HCT116 (cell line): ENCODE measurements at regions not wholly inside any gene's neighbourhood (a gene's known extent, or its start where the extent isn't known, plus 50 kb on each side); places are given as distances from the start of the nearest gene placed in this dataset.

ENCODE experiments used
- ATAC-seq: fragments of 200-7000 bp; cut with Tn5 transposase; 2 replicates; pipeline ENCODE4 v1.9.1; 2020; ENCODE audit warnings: mild to moderate bottlenecking, moderate library complexity
- BruUV-seq: library from RNA; stranded (reverse); fragments of 400-500 nt; replicated peaks from 2 replicates; lab custom pipeline; 2021; lab: Mats Ljungman, UMichigan
- CTCF ChIA-PET: fragments of 300-600 bp; sonication (Branson Sonifier 250); formaldehyde crosslinking; loops from one replicate; lab custom pipeline; 2021; ENCODE audit warnings: antibody characterized with exemption; lab: Charles Lee
- POLR2A ChIA-PET: fragments of 300-600, 350-600 bp; sonication (Branson Sonifier 250); formaldehyde crosslinking; loops from one replicate; lab custom pipeline; 2021; ENCODE audit warnings: antibody characterized with exemption; lab: Charles Lee
- RAD21 ChIA-PET, 2 experiments: fragments of 300-600 bp; sonication (Branson Sonifier 250); formaldehyde crosslinking; loops; one replicate each; lab custom pipeline; 2023; ENCODE audit warnings: low total read pairs in 2 of 2; ENCODE audit not compliant: uncharacterized antibody in 2 of 2, unreplicated experiment in 2 of 2, low non-redundant PET in 1 of 2; lab: Charles Lee
- DNase-seq: peaks from one replicate; pipeline ENCODE4 v3.0.0-alpha.2; 2010; ENCODE audit warnings: low read depth, low spot score
- H2AFZ ChIP-seq: fragments of 200-600 bp; shearing (Covaris generic), sonication (generic); 2 replicates; pipeline ENCODE4 v1.6.1; 2017; ENCODE audit warnings: low read depth, mixed run types, mixed read lengths, antibody characterized with exemption, low read length; ENCODE audit not compliant: poor library complexity, severe bottlenecking
- H3K27ac ChIP-seq: 2 replicates; pipeline ENCODE4 v1.5.1; 2012; ENCODE audit warnings: low read depth, low read length
- H3K27me3 ChIP-seq: fragments of 200-600 bp; sonication (generic); 2 replicates; pipeline ENCODE4 v1.6.1; 2016; ENCODE audit warnings: mixed run types, low read length, mixed read lengths; ENCODE audit not compliant: insufficient read depth
- H3K36me3 ChIP-seq, 2 experiments: fragments of 200-500 bp in 1 of 2; fragments of 200-600 bp in 1 of 2; sonication (Bioruptor generic) in 1 of 2; sonication (generic) in 1 of 2; 2 replicates each; pipeline versions ENCODE4 v1.5.1 to v1.6.1; 2014 to 2016; ENCODE audit warnings: low read length in 2 of 2, inconsistent platforms in 1 of 2, mixed read lengths in 1 of 2, mixed run types in 1 of 2; ENCODE audit not compliant: insufficient read depth in 2 of 2, control insufficient read depth in 1 of 2
- H3K4me1 ChIP-seq, 2 experiments: fragments of 200-600 bp in 1 of 2; sonication (generic) in 1 of 2; 2 replicates each; pipeline versions ENCODE4 v1.5.1 to v1.6.1; 2012 to 2017; ENCODE audit warnings: low read length in 2 of 2, inconsistent platforms in 1 of 2, mild to moderate bottlenecking in 1 of 2, mixed read lengths in 1 of 2, mixed run types in 1 of 2, moderate library complexity in 1 of 2; ENCODE audit not compliant: insufficient read depth in 2 of 2, control insufficient read depth in 1 of 2
- H3K4me2 ChIP-seq: fragments of 200-600 bp; sonication (generic); 2 replicates; pipeline ENCODE4 v1.6.1; 2017; ENCODE audit warnings: mixed run types, low read length, mixed read lengths
- H3K4me3 ChIP-seq, 2 experiments: fragments of 200-600 bp in 1 of 2; sonication (generic) in 1 of 2; replicated peaks in 1 of 2; 2 replicates each; pipeline ENCODE4 v1.5.1; 2011 to 2016; ENCODE audit warnings: low read length in 2 of 2, control low read depth in 1 of 2, low read depth in 1 of 2, mild to moderate bottlenecking in 1 of 2, mixed read lengths in 1 of 2, mixed run types in 1 of 2
- H3K79me2 ChIP-seq: fragments of 200-600 bp; sonication (generic); 2 replicates; pipeline ENCODE4 v1.6.1; 2017; ENCODE audit warnings: mild to moderate bottlenecking, mixed run types, low read length, moderate library complexity, mixed read lengths; ENCODE audit not compliant: insufficient read depth
- H3K9ac ChIP-seq: fragments of 200-600 bp; sonication (generic); 2 replicates; pipeline ENCODE4 v1.6.1; 2016; ENCODE audit warnings: low read length, mixed read lengths
- H3K9me2 ChIP-seq: fragments of 200-600 bp; sonication (generic), shearing (Covaris generic); 2 replicates; pipeline ENCODE4 v1.6.1; 2017; ENCODE audit warnings: mixed run types, mild to moderate bottlenecking, moderate library complexity; ENCODE audit not compliant: insufficient read depth
- H3K9me3 ChIP-seq, 2 experiments: fragments of 200-500 bp in 1 of 2; fragments of 200-600 bp in 1 of 2; sonication (Bioruptor generic) in 1 of 2; sonication (generic) in 1 of 2; 2 replicates each; pipeline ENCODE4 v1.6.1; 2014 to 2017; ENCODE audit warnings: low read length in 2 of 2, mixed read lengths in 2 of 2, inconsistent platforms in 1 of 2, low read depth in 1 of 2, mild to moderate bottlenecking in 1 of 2, mixed run types in 1 of 2, moderate library complexity in 1 of 2; ENCODE audit not compliant: control insufficient read depth in 1 of 2, insufficient read depth in 1 of 2
- H4K20me1 ChIP-seq: fragments of 200-600 bp; sonication (generic), shearing (Covaris generic); 2 replicates; pipeline ENCODE4 v1.6.1; 2017; ENCODE audit warnings: mixed run types, mild to moderate bottlenecking, moderate library complexity; ENCODE audit not compliant: insufficient read depth
- CEBPB ChIP-seq: IDR thresholded peaks from 2 replicates; pipeline ENCODE4 v1.6.1; 2012; ENCODE audit warnings: low read depth
- EGR1 ChIP-seq: IDR thresholded peaks from 2 replicates; pipeline ENCODE4 v1.6.1; 2012; ENCODE audit warnings: low read depth
- ELF1 ChIP-seq: IDR thresholded peaks from 2 replicates; pipeline ENCODE4 v1.6.1; 2012; ENCODE audit warnings: low read depth, borderline replicate concordance
- EZH2phosphoT487 ChIP-seq: fragments of 200-600 bp; IDR thresholded peaks from 2 replicates; pipeline ENCODE4 v1.6.1; 2018; ENCODE audit warnings: antibody characterized with exemption, borderline replicate concordance
- FOSL1 ChIP-seq: IDR thresholded peaks from 2 replicates; pipeline ENCODE4 v1.6.1; 2012; ENCODE audit warnings: low read depth
- POLR2AphosphoS5 ChIP-seq: IDR thresholded peaks from 2 replicates; pipeline ENCODE4 v1.6.1; 2011; ENCODE audit warnings: mild to moderate bottlenecking, low read depth, low read length, moderate library complexity
- RAD21 ChIP-seq: IDR thresholded peaks from 2 replicates; pipeline ENCODE4 v1.6.1; 2012; ENCODE audit warnings: low read depth, mild to moderate bottlenecking
- SIN3A ChIP-seq: IDR thresholded peaks from 2 replicates; pipeline ENCODE4 v1.6.1; 2012; ENCODE audit warnings: low read depth
- TCF7L2 ChIP-seq: IDR thresholded peaks from 2 replicates; pipeline ENCODE4 v1.7.0; 2011; ENCODE audit warnings: borderline replicate concordance, inconsistent platforms; ENCODE audit not compliant: insufficient read depth, insufficient read length; ENCODE audit errors: extremely low read depth
- YY1 ChIP-seq: IDR thresholded peaks from 2 replicates; pipeline ENCODE4 v1.6.1; 2011; ENCODE audit warnings: low read length, low read depth, moderate library complexity, mild to moderate bottlenecking; ENCODE audit not compliant: insufficient replicate concordance; ENCODE audit errors: extremely low read depth
- ZFX ChIP-seq: fragments of 450-650 bp; IDR thresholded peaks from 2 replicates; pipeline ENCODE4 v1.6.1; 2017
- ZNF274 ChIP-seq: fragments of 200-500 bp; sonication (Bioruptor generic); IDR thresholded peaks from 2 replicates; pipeline ENCODE4 v1.6.1; 2014; ENCODE audit warnings: mild to moderate bottlenecking, low read depth, low read length, inconsistent platforms
- intact Hi-C: fragments of 100-400 bp; cut with micrococcal nuclease; formaldehyde crosslinking; loops from 2 replicates; pipeline ENCODE4 v1.10.0; 2022
- TF ChIP-seq, protein P1 (sequence below), 3 experiments: fragments of 200-600 bp in 1 of 3; sonication (generic) in 1 of 3; IDR thresholded peaks in 2 of 3; conservative IDR thresholded peaks in 1 of 3; 2 replicates each; pipeline ENCODE4 v1.5.1; 2012 to 2017; ENCODE audit warnings: low read depth in 2 of 3, low read length in 2 of 3, antibody characterized with exemption in 1 of 3, borderline replicate concordance in 1 of 3, control low read depth in 1 of 3, mild to moderate bottlenecking in 1 of 3, mixed read lengths in 1 of 3, mixed run types in 1 of 3, moderate library complexity in 1 of 3; ENCODE audit not compliant: insufficient read depth in 1 of 3
- TF ChIP-seq, protein P2 (sequence below): IDR thresholded peaks from 2 replicates; pipeline ENCODE4 v1.6.1; 2012; ENCODE audit warnings: low read depth

DNA sequence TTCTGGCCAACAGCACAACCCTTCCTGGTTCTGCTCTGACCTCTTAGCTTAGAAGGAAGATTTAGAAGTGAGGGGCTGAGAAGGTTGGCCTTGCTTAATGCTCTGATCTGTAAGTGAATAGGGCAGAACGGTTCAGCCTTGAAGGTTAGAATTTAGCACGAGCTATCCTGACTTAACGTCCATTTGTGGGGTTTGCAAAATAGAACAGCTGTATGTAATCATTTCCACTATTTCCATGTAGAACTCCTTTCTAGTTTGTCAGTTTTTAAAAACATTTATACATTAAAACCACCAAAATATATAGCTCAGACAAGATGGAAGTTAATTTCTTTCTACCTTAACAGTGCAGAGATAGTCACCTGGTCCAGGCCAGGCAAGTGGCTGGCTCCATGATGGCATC is 89.9 kb downstream of the TBX19 start:
- Histone ChIP-seq H3K4me1 (peaks cover 3 to 13% of the 10 kb centered on the region in 2 experiments; a peak in 2 of 4 replicates), H3K4me3 (no peak overlapping the region), H3K9ac (no peak overlapping the region), H3K27ac (no peak overlapping the region), H3K27me3 (no peaks in the 10 kb centered on the region), H3K9me3 (no peaks in the 10 kb centered on the region), H3K36me3 (no peaks in the 10 kb centered on the region), H3K79me2 (no peaks in the 10 kb centered on the region), H3K4me2 (no peak overlapping the region), H4K20me1 (no peaks in the 10 kb centered on the region), H2AFZ (no peak overlapping the region), H3K9me2 (no peaks in the 10 kb centered on the region)
- ChIA-PET RAD21 (no interaction called here), POLR2A (no interaction called here), CTCF (no interaction called here)
- TF ChIP-seq ZFX (no peak), YY1 (no peak), ZNF274 (no peak), POLR2AphosphoS5 (no peak), EZH2phosphoT487 (no peak), EGR1 (no peak), CEBPB (no peak), TCF7L2 (no peak), RAD21 (no peak), FOSL1 (no peak), SIN3A (no peak), ELF1 (no peak)
- TF ChIP-seq, protein P1, sequence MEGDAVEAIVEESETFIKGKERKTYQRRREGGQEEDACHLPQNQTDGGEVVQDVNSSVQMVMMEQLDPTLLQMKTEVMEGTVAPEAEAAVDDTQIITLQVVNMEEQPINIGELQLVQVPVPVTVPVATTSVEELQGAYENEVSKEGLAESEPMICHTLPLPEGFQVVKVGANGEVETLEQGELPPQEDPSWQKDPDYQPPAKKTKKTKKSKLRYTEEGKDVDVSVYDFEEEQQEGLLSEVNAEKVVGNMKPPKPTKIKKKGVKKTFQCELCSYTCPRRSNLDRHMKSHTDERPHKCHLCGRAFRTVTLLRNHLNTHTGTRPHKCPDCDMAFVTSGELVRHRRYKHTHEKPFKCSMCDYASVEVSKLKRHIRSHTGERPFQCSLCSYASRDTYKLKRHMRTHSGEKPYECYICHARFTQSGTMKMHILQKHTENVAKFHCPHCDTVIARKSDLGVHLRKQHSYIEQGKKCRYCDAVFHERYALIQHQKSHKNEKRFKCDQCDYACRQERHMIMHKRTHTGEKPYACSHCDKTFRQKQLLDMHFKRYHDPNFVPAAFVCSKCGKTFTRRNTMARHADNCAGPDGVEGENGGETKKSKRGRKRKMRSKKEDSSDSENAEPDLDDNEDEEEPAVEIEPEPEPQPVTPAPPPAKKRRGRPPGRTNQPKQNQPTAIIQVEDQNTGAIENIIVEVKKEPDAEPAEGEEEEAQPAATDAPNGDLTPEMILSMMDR (IDR thresholded peaks at IDR 0.05 in 2 of 3, conservative IDR thresholded peaks at IDR 0.05 in 1 of 3; ENCODE audit: borderline replicate concordance in 1 of 3, insufficient read depth in 1 of 3, low read depth in 2 of 3, low read length in 2 of 3): no peak
- TF ChIP-seq, protein P2, sequence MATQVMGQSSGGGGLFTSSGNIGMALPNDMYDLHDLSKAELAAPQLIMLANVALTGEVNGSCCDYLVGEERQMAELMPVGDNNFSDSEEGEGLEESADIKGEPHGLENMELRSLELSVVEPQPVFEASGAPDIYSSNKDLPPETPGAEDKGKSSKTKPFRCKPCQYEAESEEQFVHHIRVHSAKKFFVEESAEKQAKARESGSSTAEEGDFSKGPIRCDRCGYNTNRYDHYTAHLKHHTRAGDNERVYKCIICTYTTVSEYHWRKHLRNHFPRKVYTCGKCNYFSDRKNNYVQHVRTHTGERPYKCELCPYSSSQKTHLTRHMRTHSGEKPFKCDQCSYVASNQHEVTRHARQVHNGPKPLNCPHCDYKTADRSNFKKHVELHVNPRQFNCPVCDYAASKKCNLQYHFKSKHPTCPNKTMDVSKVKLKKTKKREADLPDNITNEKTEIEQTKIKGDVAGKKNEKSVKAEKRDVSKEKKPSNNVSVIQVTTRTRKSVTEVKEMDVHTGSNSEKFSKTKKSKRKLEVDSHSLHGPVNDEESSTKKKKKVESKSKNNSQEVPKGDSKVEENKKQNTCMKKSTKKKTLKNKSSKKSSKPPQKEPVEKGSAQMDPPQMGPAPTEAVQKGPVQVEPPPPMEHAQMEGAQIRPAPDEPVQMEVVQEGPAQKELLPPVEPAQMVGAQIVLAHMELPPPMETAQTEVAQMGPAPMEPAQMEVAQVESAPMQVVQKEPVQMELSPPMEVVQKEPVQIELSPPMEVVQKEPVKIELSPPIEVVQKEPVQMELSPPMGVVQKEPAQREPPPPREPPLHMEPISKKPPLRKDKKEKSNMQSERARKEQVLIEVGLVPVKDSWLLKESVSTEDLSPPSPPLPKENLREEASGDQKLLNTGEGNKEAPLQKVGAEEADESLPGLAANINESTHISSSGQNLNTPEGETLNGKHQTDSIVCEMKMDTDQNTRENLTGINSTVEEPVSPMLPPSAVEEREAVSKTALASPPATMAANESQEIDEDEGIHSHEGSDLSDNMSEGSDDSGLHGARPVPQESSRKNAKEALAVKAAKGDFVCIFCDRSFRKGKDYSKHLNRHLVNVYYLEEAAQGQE: no peak
- DNase-seq (no peak), ATAC-seq (no peak)
- no TSS peak for BruUV-seq
- intact Hi-C loops: no loop called here
